Uterus (tissue), 2 donors: ENCODE measurements at regions not wholly inside any gene's neighbourhood (a gene's known extent, or its start where the extent isn't known, plus 50 kb on each side); places are given as distances from the start of the nearest gene placed in this dataset.

Experiments
- CTCF ChIP-seq, 4 experiments: fragments of 200-600 bp in 2 of 4; fragments of 450-650 bp in 2 of 4; sonication (generic) in 2 of 4; IDR thresholded peaks; one replicate each; pipeline ENCODE4 v1.5.1; 2016 to 2019; ENCODE audit warnings: antibody characterized with exemption in 4 of 4, mild to moderate bottlenecking in 2 of 4, moderate library complexity in 1 of 4
- POLR2A ChIP-seq, 2 donors: fragments of 450-650 bp; IDR thresholded peaks; one replicate each; pipeline ENCODE4 v1.6.1; 2016; ENCODE audit warnings: antibody characterized with exemption in 2 of 2, mild to moderate bottlenecking in 1 of 2, moderate library complexity in 1 of 2

DNA sequence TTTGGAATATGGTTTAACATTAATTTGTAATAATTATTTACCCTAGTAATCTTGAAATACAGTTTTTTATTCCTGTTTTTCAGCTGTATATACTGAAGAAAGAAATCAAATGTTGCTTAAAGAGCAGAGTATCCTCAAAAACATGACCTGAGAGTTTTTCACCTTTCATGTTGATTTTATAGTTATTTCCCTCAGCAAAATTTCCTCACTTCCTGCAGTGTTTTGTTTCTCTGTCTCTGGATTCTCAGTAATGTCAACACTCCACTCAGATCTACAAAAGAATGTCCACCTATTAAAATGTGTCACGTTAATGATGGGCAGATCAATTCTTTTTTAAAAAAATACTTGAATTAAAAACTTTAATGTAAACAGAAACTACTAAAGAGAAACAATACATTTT is 398.3 kb downstream of the ANXA1 start:
- TF ChIP-seq CTCF (IDR thresholded peaks at IDR 0.05) (no peak), POLR2A (IDR thresholded peaks at IDR 0.05) (no peak)
